ENCODE measurements at regions not wholly inside any gene's neighbourhood (a gene's known extent, or its start where the extent isn't known, plus 50 kb on each side); places are given as distances from the start of the nearest gene placed in this dataset.

DNA sequence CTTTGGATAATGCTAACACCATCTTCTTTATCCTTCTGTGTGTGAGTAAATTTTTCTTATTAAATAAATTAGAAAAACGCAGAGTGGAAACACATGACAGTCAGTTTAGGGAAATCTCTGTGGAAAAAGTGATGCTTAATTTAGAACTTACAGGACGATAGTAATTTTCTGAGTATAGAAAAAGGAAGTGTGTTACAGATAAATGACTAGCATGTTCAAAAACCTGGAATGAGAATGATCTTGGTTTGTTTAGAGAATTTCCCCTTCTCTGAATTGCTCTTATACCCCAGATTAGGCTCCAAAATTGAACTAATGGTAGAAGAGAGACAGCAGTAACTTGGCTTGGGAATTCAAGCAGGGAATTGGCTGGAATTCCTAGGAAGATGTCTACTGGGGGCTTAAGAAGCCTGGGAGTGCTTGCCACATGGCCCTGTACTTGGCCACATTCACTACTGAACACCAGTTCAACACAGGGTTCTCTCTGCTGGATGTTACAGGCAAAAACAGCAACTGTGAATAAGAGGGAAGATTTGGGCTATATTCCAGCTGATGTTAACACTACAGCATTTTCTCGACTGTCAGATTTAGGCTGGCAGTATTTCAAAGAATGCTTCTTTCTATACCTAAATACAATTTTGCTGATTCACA, 1004.2 kb downstream of the TTLL7 start:
- TF ChIP-seq ZNF138 (CRISPR knock-in tag; conservative IDR thresholded peaks at IDR 0.05) (no peak), NR1H2 (CRISPR knock-in tag; IDR thresholded peaks at IDR 0.05) (no peak), MXD4 (CRISPR knock-in tag; IDR thresholded peaks at IDR 0.05; ENCODE audit: borderline replicate concordance) (no peak), MAX (CRISPR knock-in tag; IDR thresholded peaks at IDR 0.05) (no peak), PREB (CRISPR knock-in tag; IDR thresholded peaks at IDR 0.05; ENCODE audit: borderline replicate concordance) (no peak), NR2C2 (CRISPR knock-in tag; IDR thresholded peaks at IDR 0.05) (no peak), SMAD3 (CRISPR knock-in tag; IDR thresholded peaks at IDR 0.05; ENCODE audit: borderline replicate concordance) (no peak)
- TF ChIP-seq, protein P1, sequence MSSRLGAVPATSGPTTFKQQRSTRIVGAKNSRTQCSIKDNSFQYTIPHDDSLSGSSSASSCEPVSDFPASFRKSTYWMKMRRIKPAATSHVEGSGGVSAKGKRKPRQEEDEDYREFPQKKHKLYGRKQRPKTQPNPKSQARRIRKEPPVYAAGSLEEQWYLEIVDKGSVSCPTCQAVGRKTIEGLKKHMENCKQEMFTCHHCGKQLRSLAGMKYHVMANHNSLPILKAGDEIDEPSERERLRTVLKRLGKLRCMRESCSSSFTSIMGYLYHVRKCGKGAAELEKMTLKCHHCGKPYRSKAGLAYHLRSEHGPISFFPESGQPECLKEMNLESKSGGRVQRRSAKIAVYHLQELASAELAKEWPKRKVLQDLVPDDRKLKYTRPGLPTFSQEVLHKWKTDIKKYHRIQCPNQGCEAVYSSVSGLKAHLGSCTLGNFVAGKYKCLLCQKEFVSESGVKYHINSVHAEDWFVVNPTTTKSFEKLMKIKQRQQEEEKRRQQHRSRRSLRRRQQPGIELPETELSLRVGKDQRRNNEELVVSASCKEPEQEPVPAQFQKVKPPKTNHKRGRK (CRISPR knock-in tag; IDR thresholded peaks at IDR 0.05; ENCODE audit: borderline replicate concordance), result no peak
- TF ChIP-seq, protein P2, sequence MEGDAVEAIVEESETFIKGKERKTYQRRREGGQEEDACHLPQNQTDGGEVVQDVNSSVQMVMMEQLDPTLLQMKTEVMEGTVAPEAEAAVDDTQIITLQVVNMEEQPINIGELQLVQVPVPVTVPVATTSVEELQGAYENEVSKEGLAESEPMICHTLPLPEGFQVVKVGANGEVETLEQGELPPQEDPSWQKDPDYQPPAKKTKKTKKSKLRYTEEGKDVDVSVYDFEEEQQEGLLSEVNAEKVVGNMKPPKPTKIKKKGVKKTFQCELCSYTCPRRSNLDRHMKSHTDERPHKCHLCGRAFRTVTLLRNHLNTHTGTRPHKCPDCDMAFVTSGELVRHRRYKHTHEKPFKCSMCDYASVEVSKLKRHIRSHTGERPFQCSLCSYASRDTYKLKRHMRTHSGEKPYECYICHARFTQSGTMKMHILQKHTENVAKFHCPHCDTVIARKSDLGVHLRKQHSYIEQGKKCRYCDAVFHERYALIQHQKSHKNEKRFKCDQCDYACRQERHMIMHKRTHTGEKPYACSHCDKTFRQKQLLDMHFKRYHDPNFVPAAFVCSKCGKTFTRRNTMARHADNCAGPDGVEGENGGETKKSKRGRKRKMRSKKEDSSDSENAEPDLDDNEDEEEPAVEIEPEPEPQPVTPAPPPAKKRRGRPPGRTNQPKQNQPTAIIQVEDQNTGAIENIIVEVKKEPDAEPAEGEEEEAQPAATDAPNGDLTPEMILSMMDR (IDR thresholded peaks at IDR 0.05), result no peak
- TF ChIP-seq, protein P3, sequence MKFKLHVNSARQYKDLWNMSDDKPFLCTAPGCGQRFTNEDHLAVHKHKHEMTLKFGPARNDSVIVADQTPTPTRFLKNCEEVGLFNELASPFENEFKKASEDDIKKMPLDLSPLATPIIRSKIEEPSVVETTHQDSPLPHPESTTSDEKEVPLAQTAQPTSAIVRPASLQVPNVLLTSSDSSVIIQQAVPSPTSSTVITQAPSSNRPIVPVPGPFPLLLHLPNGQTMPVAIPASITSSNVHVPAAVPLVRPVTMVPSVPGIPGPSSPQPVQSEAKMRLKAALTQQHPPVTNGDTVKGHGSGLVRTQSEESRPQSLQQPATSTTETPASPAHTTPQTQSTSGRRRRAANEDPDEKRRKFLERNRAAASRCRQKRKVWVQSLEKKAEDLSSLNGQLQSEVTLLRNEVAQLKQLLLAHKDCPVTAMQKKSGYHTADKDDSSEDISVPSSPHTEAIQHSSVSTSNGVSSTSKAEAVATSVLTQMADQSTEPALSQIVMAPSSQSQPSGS (CRISPR knock-in tag; IDR thresholded peaks at IDR 0.05; ENCODE audit: borderline replicate concordance, low read depth), result no peak
